K562 (cell line): ENCODE measurements at regions not wholly inside any gene's neighbourhood (a gene's known extent, or its start where the extent isn't known, plus 50 kb on each side); places are given as distances from the start of the nearest gene placed in this dataset.

ENCODE experiments used
- ATAC-seq: fragments of 200-7000 bp; cut with Tn5 transposase; 3 replicates; pipeline ENCODE4 v1.9.1; 2020; ENCODE audit warnings: moderate library complexity
- BruUV-seq: library from RNA; stranded (reverse); fragments of 400-500 nt; replicated peaks from 2 replicates; lab custom pipeline; 2021; lab: Mats Ljungman, UMichigan
- CTCF ChIA-PET: fragments of 300-600 bp; formaldehyde crosslinking; extraction: SDS; loops from one replicate; lab custom pipeline; 2021; ENCODE audit warnings: low intra/inter-chr PET ratio; lab: Yijun Ruan, JAX
- POLR2A ChIA-PET: fragments of 300-600, 350-650 bp; sonication (Branson Sonifier 250); formaldehyde crosslinking; extraction: SDS; loops from one replicate; lab custom pipeline; 2021; ENCODE audit warnings: antibody characterized with exemption, inconsistent platforms; lab: Yijun Ruan, JAX
- DNase-seq, 4 experiments: peaks; one replicate each; pipeline versions ENCODE4 v3.0.0 to v3.0.0-alpha.2; 2011 to 2018; ENCODE audit warnings: low spot score in 3 of 4, mixed read lengths in 3 of 4; ENCODE audit errors: extremely low read depth in 1 of 4
- FAIRE-seq: peaks from 2 replicates; lab custom pipeline; 2011; peaks lifted over from hg19 to GRCh38; lab: Jason Lieb, UNC
- H2AFZ ChIP-seq: 2 replicates; pipeline ENCODE4 v1.6.0; 2011; ENCODE audit warnings: low read depth, low read length, control low read depth, inconsistent platforms
- H3K27ac ChIP-seq: fragments of 200-600 bp; 3 replicates; pipeline ENCODE4 v1.8.0; 2011; ENCODE audit warnings: low read depth, mild to moderate bottlenecking, control low read depth, inconsistent platforms, low read length, moderate library complexity, mixed read lengths; ENCODE audit errors: extremely low read depth
- H3K27me3 ChIP-seq, 2 experiments: fragments of 300-600 bp in 1 of 2; 2 replicates in 1 of 2; 3 replicates in 1 of 2; pipeline versions ENCODE4 v1.6.0 to v1.8.0; 2011; ENCODE audit warnings: inconsistent platforms in 2 of 2, low read length in 2 of 2, mild to moderate bottlenecking in 1 of 2, mixed read lengths in 1 of 2, moderate library complexity in 1 of 2; ENCODE audit not compliant: control insufficient read depth in 2 of 2, insufficient read depth in 2 of 2
- H3K36me3 ChIP-seq: fragments of 300-600 bp; 3 replicates; pipeline ENCODE4 v1.8.0; 2011; ENCODE audit warnings: mild to moderate bottlenecking, low read length, inconsistent platforms; ENCODE audit not compliant: control insufficient read depth, insufficient read depth
- H3K4me1 ChIP-seq, 2 experiments: fragments of 200-600 bp in 1 of 2; replicated peaks in 1 of 2; 2 replicates in 1 of 2; 3 replicates in 1 of 2; pipeline versions ENCODE4 v1.5.1 to v1.8.0; 2011; ENCODE audit warnings: inconsistent platforms in 2 of 2, low read length in 2 of 2, mild to moderate bottlenecking in 1 of 2, mixed read lengths in 1 of 2, moderate library complexity in 1 of 2; ENCODE audit not compliant: control insufficient read depth in 2 of 2, insufficient read depth in 2 of 2
- H3K4me2 ChIP-seq: 2 replicates; pipeline ENCODE4 v1.6.1; 2011; ENCODE audit warnings: low read length, control low read depth, inconsistent platforms, mixed read lengths; ENCODE audit not compliant: insufficient read depth
- H3K4me3 ChIP-seq: fragments of 200-600 bp; sonication (generic), shearing (Covaris generic); 2 replicates; pipeline ENCODE4 v1.5.1; 2016; ENCODE audit warnings: control low read depth, inconsistent platforms
- H3K79me2 ChIP-seq: fragments of 200-600 bp; 3 replicates; pipeline ENCODE4 v1.8.0; 2011; ENCODE audit warnings: low read length, inconsistent platforms; ENCODE audit not compliant: control insufficient read depth, insufficient read depth
- H3K9ac ChIP-seq, 2 experiments: 2 replicates each; pipeline versions ENCODE4 v1.6.0 to v1.6.1; 2011; ENCODE audit warnings: low read depth in 2 of 2, low read length in 2 of 2, control low read depth in 1 of 2, inconsistent platforms in 1 of 2, mild to moderate bottlenecking in 1 of 2, mixed read lengths in 1 of 2; ENCODE audit not compliant: insufficient read depth in 1 of 2
- H3K9me1 ChIP-seq: one replicate; pipeline ENCODE4 v1.6.0; 2011; ENCODE audit warnings: inconsistent platforms, mild to moderate bottlenecking, low read length, moderate library complexity; ENCODE audit not compliant: control insufficient read depth, insufficient read depth
- H3K9me3 ChIP-seq: replicated peaks from 2 replicates; pipeline ENCODE4 v1.5.1; 2011; ENCODE audit warnings: low read depth, low read length, inconsistent platforms; ENCODE audit not compliant: control insufficient read depth, insufficient read depth
- H4K20me1 ChIP-seq: replicated peaks from 2 replicates; pipeline ENCODE4 v1.6.1; 2011; ENCODE audit warnings: low read length, inconsistent platforms, mixed read lengths; ENCODE audit not compliant: control insufficient read depth, insufficient read depth
- ASH1L ChIP-seq: fragments of 450-650 bp; IDR thresholded peaks from 2 replicates; pipeline ENCODE4 v1.6.1; 2018; ENCODE audit warnings: borderline replicate concordance, mild to moderate bottlenecking, low read depth; ENCODE audit not compliant: partially characterized antibody
- CREB1 ChIP-seq, 2 experiments: sonication (generic) in 1 of 2; formaldehyde crosslinking in 1 of 2; IDR thresholded peaks; 2 replicates each; pipeline versions ENCODE4 v1.6.1 to v1.8.0; 2012 to 2022; ENCODE audit warnings: inconsistent platforms in 1 of 2, mild to moderate bottlenecking in 1 of 2, missing genetic modification reagents in 1 of 2, moderate library complexity in 1 of 2
- CTCF ChIP-seq, 3 experiments: IDR thresholded peaks in 2 of 3; conservative IDR thresholded peaks in 1 of 3; 2 replicates each; pipeline ENCODE4 v1.5.1; 2011 to 2012; ENCODE audit warnings: low read length in 3 of 3, mild to moderate bottlenecking in 3 of 3, control low read depth in 2 of 3, improper control_type of control experiment in 1 of 3, inconsistent platforms in 1 of 3, low read depth in 1 of 3, mixed read lengths in 1 of 3, moderate library complexity in 1 of 3; ENCODE audit not compliant: insufficient read depth in 2 of 3
- HES1 ChIP-seq: fragments of 450-650 bp; IDR thresholded peaks from 2 replicates; pipeline ENCODE4 v1.6.1; 2016; ENCODE audit warnings: low read depth, mild to moderate bottlenecking, moderate library complexity
- MECOM ChIP-seq: fragments of 250-450 bp; sonication (Bioruptor Pico); IDR thresholded peaks from 2 replicates; pipeline ENCODE4 v1.8.0; 2022; ENCODE audit warnings: inconsistent platforms
- NR3C1 ChIP-seq: sonication (generic); formaldehyde crosslinking; IDR thresholded peaks from 2 replicates; pipeline ENCODE4 v1.8.1; 2022; ENCODE audit warnings: missing genetic modification reagents
- POLR2AphosphoS2 ChIP-seq: IDR thresholded peaks from 2 replicates; pipeline ENCODE4 v1.6.1; 2012; ENCODE audit warnings: low read length, improper control_type of control experiment
- TCFL5 ChIP-seq: fragments of 250-450 bp; sonication (Bioruptor Pico); conservative IDR thresholded peaks from 2 replicates; pipeline ENCODE4 v1.6.1; 2021; ENCODE audit warnings: mild to moderate bottlenecking, moderate library complexity, matching md5 sums
- ZNF124 ChIP-seq: sonication (generic); formaldehyde crosslinking; IDR thresholded peaks from 2 replicates; pipeline ENCODE4 v1.8.1; 2022; ENCODE audit warnings: missing genetic modification reagents
- WGBS: fragments of 100-300 bp; shearing (Covaris generic); methylation state at CpG from one replicate; pipeline ENCODE4 v1.1.6; 2016; ENCODE audit warnings: low coverage, mixed read lengths; ENCODE audit not compliant: insufficient coverage; ENCODE audit errors: missing lambda C conversion rate; 5-methylcytosine and 5-hydroxymethylcytosine counted together
- in situ Hi-C: fragments of 300-500 bp; cut with MboI; formaldehyde crosslinking; loops from 4 replicates; pipeline ENCODE4 v1.15.0; 2018; ENCODE audit warnings: inconsistent platforms, mixed read lengths
- intact Hi-C: fragments of 100-400 bp; cut with micrococcal nuclease; formaldehyde crosslinking; loops from 2 replicates; pipeline ENCODE4 v1.14.2; 2022

DNA sequence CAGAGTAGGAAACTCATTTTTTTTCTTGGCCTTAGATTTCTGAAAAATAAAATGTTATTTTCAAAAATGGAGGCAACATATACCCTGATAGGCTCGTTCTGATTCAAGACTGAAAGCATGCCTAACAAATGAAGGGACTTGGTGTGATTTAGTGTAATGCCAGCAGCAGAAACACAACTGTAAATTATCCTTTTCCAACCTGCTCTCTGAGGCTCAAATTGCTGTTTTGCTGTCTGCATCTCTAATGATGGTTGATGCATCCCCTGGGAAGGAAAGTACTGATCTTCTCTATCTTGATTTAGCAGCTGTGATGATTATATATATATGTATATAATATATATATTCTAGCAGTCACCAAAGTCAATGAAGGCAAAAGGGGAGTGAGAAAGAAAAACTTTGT lies 537.2 kb upstream of the API5 start:
- FAIRE-seq (no peak), DNase-seq (no peak), ATAC-seq (no peak)
- H3K27ac ChIP-seq = no peak overlapping the region
- no peak overlapping the region for H3K4me3 ChIP-seq
- H3K36me3 ChIP-seq = no peaks in the 10 kb centered on the region
- no peaks in the 10 kb centered on the region for H4K20me1 ChIP-seq
- in situ Hi-C loops = no loop called here
- CTCF ChIA-PET = no interaction called here
- H3K4me2 ChIP-seq = no peak overlapping the region
- POLR2A ChIA-PET = no interaction called here
- no peaks in the 10 kb centered on the region; the same call in 1 of the 2 replicates for H3K9me3 ChIP-seq
- H3K9ac ChIP-seq = no peak overlapping the region
- 0% methylated on average over 1 of the region's 1 CpG for WGBS
- H3K79me2 ChIP-seq = no peaks in the 10 kb centered on the region
- H3K4me1 ChIP-seq = no peaks in the 10 kb centered on the region
- H3K27me3 ChIP-seq = no peaks in the 10 kb centered on the region
- BruUV-seq = no TSS peak
- H2AFZ ChIP-seq = no peak overlapping the region
- no peaks in the 10 kb centered on the region for H3K9me1 ChIP-seq
- intact Hi-C loops = no loop called here
- TF ChIP-seq CREB1 (IDR thresholded peaks at IDR 0.05) (no peak), CREB1 (CRISPR knock-in tag; IDR thresholded peaks at IDR 0.05) (no peak), ASH1L (no peak), MECOM (no peak), ZNF124 (CRISPR knock-in tag) (no peak), NR3C1 (CRISPR knock-in tag) (no peak), TCFL5 (CRISPR knock-in tag) (no peak)

DNA sequence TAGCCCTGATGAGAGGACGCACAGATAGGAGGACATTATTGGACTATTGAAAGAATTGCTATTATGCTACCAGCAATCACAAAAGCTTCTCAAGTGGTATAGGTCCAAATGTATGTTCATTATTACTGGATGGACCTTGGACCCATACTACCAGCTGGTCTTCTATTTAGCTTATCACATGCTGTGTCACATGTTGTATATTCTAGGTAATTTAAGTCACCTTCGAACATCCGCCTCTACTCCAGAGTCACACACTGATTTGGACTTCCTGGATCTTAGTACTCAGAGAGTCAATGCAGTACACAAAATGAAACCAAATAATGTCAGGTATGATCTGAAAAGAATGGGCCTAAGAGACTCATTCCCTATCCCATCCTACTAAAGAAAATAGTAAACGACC lies 534.0 kb upstream of the API5 start:
- POLR2A ChIA-PET = no interaction called here
- 0% methylated on average over 4 of the region's 4 CpGs for WGBS

More for the DNA sequence above, 534.0 kb upstream of the API5 start:
- H4K20me1 ChIP-seq = no peaks in the 10 kb centered on the region
- in situ Hi-C loops = no loop called here
- no TSS peak for BruUV-seq
- H3K9ac ChIP-seq = no peak overlapping the region
- H3K27me3 ChIP-seq = no peaks in the 10 kb centered on the region
- ATAC-seq = no peak
- intact Hi-C loops = no loop called here
- no peaks in the 10 kb centered on the region; the same call in 1 of the 2 replicates for H3K9me3 ChIP-seq
- no peaks in the 10 kb centered on the region for H3K36me3 ChIP-seq
- H3K79me2 ChIP-seq = no peaks in the 10 kb centered on the region
- H3K27ac ChIP-seq = no peak overlapping the region
- H3K4me2 ChIP-seq = no peak overlapping the region
- FAIRE-seq = no peak
- no peak overlapping the region for H2AFZ ChIP-seq
- H3K4me1 ChIP-seq = no peaks in the 10 kb centered on the region
- no peak for TF ChIP-seq CTCF (IDR thresholded peaks at IDR 0.05 in 2 of 3, conservative IDR thresholded peaks at IDR 0.05 in 1 of 3; ENCODE audit: insufficient read depth in 2 of 3, low read depth in 1 of 3, low read length in 3 of 3)
- TF ChIP-seq HES1 = no peak
- no peak for TF ChIP-seq POLR2AphosphoS2
- DNase-seq = no peak
- H3K4me3 ChIP-seq = no peak overlapping the region
- H3K9me1 ChIP-seq = no peaks in the 10 kb centered on the region
- CTCF ChIA-PET = no interaction called here
